ENCODE measurements at regions not wholly inside any gene's neighbourhood (a gene's known extent, or its start where the extent isn't known, plus 50 kb on each side); places are given as distances from the start of the nearest gene placed in this dataset.

- TF ChIP-seq CTCF (IDR thresholded peaks at IDR 0.05): no peak
- no peak for TF ChIP-seq EP300 (IDR thresholded peaks at IDR 0.05)
- TF ChIP-seq POLR2AphosphoS5 (IDR thresholded peaks at IDR 0.05): no peak
- TF ChIP-seq POLR2A (IDR thresholded peaks at IDR 0.05; ENCODE audit: low read depth): no peak
Measured at GRCh38 chr16:52742052-52742451, 195.1 kb upstream of the TOX3 start.
